ENCODE measurements at regions not wholly inside any gene's neighbourhood (a gene's known extent, or its start where the extent isn't known, plus 50 kb on each side); places are given as distances from the start of the nearest gene placed in this dataset.

DNA sequence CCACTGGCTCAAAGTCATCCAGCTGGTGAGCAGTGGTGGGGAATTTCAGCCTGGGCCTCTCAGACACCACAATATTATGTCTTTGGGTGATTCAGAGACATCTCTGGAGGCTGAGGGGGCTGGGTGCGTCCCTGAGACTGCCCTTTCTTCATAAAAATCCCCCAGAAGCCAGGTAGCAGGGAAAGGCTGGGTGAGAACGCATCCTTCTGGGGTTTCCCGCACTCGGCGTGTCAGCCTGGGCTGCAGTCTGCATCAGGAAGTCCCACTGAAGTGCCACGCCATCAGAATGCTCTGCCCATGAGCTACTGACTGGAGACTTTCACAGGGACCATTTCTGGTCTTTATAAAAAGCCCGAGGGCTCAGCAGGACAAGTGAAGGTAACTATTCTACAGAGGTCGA is 148.8 kb upstream of the SLC6A11 start:
- no peak overlapping the region for H3K4me3 ChIP-seq (ENCODE audit: low read depth, low read length)
- no peak for FAIRE-seq
- H3K36me3 ChIP-seq (ENCODE audit: control insufficient read depth, insufficient read depth, low read length): no peaks in the 10 kb centered on the region
- TF ChIP-seq, protein P1, sequence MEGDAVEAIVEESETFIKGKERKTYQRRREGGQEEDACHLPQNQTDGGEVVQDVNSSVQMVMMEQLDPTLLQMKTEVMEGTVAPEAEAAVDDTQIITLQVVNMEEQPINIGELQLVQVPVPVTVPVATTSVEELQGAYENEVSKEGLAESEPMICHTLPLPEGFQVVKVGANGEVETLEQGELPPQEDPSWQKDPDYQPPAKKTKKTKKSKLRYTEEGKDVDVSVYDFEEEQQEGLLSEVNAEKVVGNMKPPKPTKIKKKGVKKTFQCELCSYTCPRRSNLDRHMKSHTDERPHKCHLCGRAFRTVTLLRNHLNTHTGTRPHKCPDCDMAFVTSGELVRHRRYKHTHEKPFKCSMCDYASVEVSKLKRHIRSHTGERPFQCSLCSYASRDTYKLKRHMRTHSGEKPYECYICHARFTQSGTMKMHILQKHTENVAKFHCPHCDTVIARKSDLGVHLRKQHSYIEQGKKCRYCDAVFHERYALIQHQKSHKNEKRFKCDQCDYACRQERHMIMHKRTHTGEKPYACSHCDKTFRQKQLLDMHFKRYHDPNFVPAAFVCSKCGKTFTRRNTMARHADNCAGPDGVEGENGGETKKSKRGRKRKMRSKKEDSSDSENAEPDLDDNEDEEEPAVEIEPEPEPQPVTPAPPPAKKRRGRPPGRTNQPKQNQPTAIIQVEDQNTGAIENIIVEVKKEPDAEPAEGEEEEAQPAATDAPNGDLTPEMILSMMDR (IDR thresholded peaks at IDR 0.05; ENCODE audit: insufficient read depth, low read length, severe bottlenecking): no peak
- H3K27me3 ChIP-seq (ENCODE audit: control insufficient read depth, insufficient read depth, low read length): no peaks in the 10 kb centered on the region
- DNase-seq (ENCODE audit: low read depth): no peak

DNA sequence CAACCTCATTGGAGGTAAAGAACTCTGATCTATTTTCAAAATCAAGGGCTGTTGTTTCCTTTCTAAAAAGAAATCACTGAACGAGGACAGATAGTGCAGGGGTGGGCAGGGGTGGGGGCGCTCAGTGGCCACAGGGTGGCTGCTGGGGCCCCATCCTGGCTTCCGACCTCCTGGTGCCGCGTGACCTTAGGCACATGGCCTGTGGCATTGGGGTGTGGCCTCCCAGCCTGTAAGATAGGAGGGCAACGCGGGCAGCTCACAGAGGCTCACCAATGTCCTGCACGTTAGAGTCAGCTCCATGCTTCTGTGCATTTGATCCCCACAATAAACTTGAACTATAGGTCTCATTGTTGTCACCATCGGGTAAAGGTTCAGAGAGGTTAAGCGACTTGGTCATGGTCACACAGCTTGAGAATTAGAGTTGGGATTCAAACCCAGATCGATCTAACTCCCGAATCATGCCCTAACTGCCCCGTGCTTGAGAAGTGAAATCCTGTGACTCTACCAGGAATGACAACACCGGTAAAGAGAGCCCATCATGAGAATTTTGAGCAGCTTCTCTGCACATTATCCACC is 148.0 kb upstream of the SLC6A11 start:
- no peak overlapping the region for H3K4me3 ChIP-seq (ENCODE audit: low read depth, low read length)
- H3K36me3 ChIP-seq (ENCODE audit: control insufficient read depth, insufficient read depth, low read length): no peaks in the 10 kb centered on the region
- no peaks in the 10 kb centered on the region for H3K27me3 ChIP-seq (ENCODE audit: control insufficient read depth, insufficient read depth, low read length)
- FAIRE-seq (no peak), DNase-seq (ENCODE audit: low read depth) (no peak)
- TF ChIP-seq, protein P1 (IDR thresholded peaks at IDR 0.05; ENCODE audit: insufficient read depth, low read length, severe bottlenecking): no peak

DNA sequence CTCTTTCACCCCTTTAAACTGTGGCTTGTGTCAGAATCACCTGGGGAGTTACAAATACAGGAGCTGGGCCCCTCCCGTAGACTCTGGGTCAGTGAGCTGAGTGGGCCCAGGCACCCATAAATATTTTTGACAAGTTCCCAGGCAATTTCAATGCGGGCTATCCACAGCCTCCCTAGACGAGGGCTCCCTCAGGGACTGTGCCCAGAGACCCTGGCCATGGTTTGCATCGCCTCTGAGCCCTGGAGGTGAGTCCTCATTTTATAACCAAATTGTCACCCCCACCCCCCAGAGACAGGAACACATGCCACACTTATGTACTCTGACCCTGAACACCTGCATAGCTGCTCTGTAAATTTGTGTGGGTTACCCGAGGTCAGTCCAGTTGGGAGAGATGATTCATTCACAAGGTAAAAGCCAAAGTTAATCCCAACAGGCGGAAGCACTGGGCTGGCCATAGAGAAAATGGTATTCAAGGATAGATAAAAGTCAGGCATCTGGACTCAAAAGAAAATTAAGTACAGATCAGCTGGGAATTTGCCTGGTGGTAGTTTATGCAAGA is 146.5 kb upstream of the SLC6A11 start:
- no peak for DNase-seq (ENCODE audit: low read depth)
- H3K36me3 ChIP-seq (ENCODE audit: control insufficient read depth, insufficient read depth, low read length): no peaks in the 10 kb centered on the region
- TF ChIP-seq, protein P1 (IDR thresholded peaks at IDR 0.05; ENCODE audit: insufficient read depth, low read length, severe bottlenecking): no peak
- no peaks in the 10 kb centered on the region for H3K27me3 ChIP-seq (ENCODE audit: control insufficient read depth, insufficient read depth, low read length)
- H3K4me3 ChIP-seq (ENCODE audit: low read depth, low read length): no peak overlapping the region
- no peak for FAIRE-seq

DNA sequence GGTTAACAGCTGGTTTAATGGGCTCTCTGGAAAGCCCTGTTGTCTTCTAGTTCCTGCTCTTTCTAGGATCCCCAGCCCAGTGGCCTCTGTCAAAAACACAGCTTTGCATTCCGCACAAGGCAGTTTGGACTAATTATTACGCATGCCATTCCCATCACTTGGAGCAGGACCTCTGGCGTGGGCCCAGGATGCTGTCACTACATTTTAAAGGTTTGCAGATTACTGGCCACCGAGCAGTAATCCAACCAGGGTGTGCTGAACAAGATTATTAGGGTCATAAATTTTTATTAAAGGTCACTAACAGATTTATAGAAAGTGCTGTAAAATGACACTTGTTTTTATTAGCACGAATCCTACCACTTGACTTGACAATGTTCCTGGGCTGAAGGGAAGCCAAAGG is 143.6 kb upstream of the SLC6A11 start:
- TF ChIP-seq, protein P1 (IDR thresholded peaks at IDR 0.05; ENCODE audit: insufficient read depth, low read length, severe bottlenecking): no peak
- DNase-seq (ENCODE audit: low read depth) (no peak), FAIRE-seq (no peak)
- Histone ChIP-seq H3K36me3 (ENCODE audit: control insufficient read depth, insufficient read depth, low read length) (no peaks in the 10 kb centered on the region), H3K4me3 (ENCODE audit: low read depth, low read length) (no peak overlapping the region), H3K27me3 (ENCODE audit: control insufficient read depth, insufficient read depth, low read length) (no peaks in the 10 kb centered on the region)

DNA sequence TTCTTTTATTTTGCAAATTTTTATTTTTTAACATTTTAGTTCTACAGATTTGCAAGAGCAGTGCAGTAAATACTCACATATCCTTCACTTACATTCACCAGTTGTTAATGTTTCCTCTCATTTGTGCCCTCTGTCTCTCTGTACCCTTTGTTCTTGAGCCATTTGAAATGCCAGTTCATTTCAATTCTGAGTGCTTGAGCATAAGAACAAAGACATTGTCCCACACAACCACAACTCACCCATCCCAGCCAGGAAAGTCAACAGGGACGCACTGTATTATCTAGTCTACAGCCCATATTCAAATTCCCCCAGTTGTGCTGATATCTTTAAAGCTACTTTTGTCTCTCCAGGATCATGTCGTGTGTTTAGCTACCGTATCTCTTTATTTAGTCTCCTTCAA is 141.4 kb upstream of the SLC6A11 start:
- TF ChIP-seq, protein P1 (IDR thresholded peaks at IDR 0.05; ENCODE audit: insufficient read depth, low read length, severe bottlenecking): no peak
- no peak for FAIRE-seq
- H3K36me3 ChIP-seq (ENCODE audit: control insufficient read depth, insufficient read depth, low read length): no peaks in the 10 kb centered on the region
- H3K27me3 ChIP-seq (ENCODE audit: control insufficient read depth, insufficient read depth, low read length): no peaks in the 10 kb centered on the region
- DNase-seq (ENCODE audit: low read depth): no peak
- H3K4me3 ChIP-seq (ENCODE audit: low read depth, low read length): no peak overlapping the region

DNA sequence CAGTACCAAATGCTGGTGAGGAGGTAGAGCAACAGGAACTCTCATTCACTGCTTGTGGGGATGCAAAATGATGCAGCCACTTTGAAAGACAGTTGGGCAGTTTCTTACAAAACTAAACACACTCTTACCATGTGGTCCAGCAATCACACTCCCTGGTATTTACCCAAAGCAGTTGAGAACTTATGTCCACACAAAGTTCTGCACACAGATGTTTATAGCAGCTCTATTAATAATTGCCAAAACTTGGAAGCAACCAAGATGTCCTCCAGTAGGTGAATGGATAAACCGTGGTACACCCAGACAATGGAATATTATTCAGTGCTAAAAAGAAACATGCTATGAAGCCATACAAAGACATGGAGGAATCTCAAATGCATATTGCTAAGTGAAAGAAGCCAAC is 139.1 kb upstream of the SLC6A11 start:
- TF ChIP-seq, protein P1 (IDR thresholded peaks at IDR 0.05; ENCODE audit: insufficient read depth, low read length, severe bottlenecking): no peak
- no peak for DNase-seq (ENCODE audit: low read depth)
- no peaks in the 10 kb centered on the region for H3K36me3 ChIP-seq (ENCODE audit: control insufficient read depth, insufficient read depth, low read length)
- H3K27me3 ChIP-seq (ENCODE audit: control insufficient read depth, insufficient read depth, low read length): no peaks in the 10 kb centered on the region
- FAIRE-seq: no peak
- H3K4me3 ChIP-seq (ENCODE audit: low read depth, low read length): no peak overlapping the region

Measured in bronchial epithelial cell (primary cell).